Neutrophil (primary cell): ENCODE measurements at regions not wholly inside any gene's neighbourhood (a gene's known extent, or its start where the extent isn't known, plus 50 kb on each side); places are given as distances from the start of the nearest gene placed in this dataset.
"Not testable (repeated sequence)": the region's sequence is repeated elsewhere in the genome, so short reads cannot be mapped to it uniquely, and the experiment has no call there.

Experiments used
- H3K27ac ChIP-seq: fragments of 200-600 bp; sonication (generic); 2 replicates; pipeline ENCODE4 v1.5.1; 2016; ENCODE audit warnings: mild to moderate bottlenecking, moderate library complexity
- H3K27me3 ChIP-seq: fragments of 200-600 bp; sonication (generic); 2 replicates; pipeline ENCODE4 v1.6.0; 2016; ENCODE audit warnings: mild to moderate bottlenecking
- H3K36me3 ChIP-seq: fragments of 200-600 bp; sonication (generic); 2 replicates; pipeline ENCODE4 v1.5.1; 2017
- H3K4me1 ChIP-seq, 2 experiments: fragments of 200-600 bp in 1 of 2; sonication (generic) in 1 of 2; 1 replicate in 1 of 2; 2 replicates in 1 of 2; pipeline versions ENCODE4 v1.5.1 to v1.6.1; 2013 to 2016; ENCODE audit warnings: low read depth in 1 of 2, low read length in 1 of 2, mild to moderate bottlenecking in 1 of 2, moderate library complexity in 1 of 2; ENCODE audit not compliant: control insufficient read depth in 1 of 2, insufficient read depth in 1 of 2
- H3K4me3 ChIP-seq, 2 experiments: fragments of 200-600 bp in 1 of 2; sonication (generic) in 1 of 2; 1 replicate in 1 of 2; 2 replicates in 1 of 2; pipeline ENCODE4 v1.5.1; 2013 to 2016; ENCODE audit warnings: low read depth in 1 of 2, low read length in 1 of 2, mild to moderate bottlenecking in 1 of 2, moderate library complexity in 1 of 2
- H3K9me3 ChIP-seq: fragments of 200-600 bp; sonication (generic); 2 replicates; pipeline ENCODE4 v1.5.1; 2016
- TF ChIP-seq, protein P1 (sequence below): fragments of 200-600 bp; sonication (generic); IDR thresholded peaks from 2 replicates; pipeline ENCODE4 v1.5.1; 2016; ENCODE audit warnings: antibody characterized with exemption

DNA sequence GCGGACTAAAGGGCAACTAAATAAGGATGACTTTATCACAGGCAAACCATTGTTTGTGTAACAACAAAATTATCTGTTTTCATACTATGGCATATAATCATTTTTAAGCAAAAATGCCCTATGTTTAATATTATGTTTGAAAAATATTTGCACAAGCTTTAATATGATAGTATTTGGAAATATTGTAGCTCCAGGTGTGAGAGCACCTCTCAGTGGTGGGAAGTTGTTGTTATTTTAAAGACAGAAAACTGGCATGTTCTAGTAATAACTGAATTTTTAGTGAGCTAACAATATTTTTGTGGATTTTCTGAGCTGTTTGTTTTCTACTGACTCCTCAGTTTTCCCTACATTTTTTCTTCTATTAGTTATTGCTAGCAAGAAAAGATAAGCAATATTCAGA, 578.8 kb downstream of the KCNT2 start:
- H3K27ac ChIP-seq = no peak overlapping the region
- no peaks in the 10 kb centered on the region for H3K27me3 ChIP-seq
- TF ChIP-seq, protein P1, sequence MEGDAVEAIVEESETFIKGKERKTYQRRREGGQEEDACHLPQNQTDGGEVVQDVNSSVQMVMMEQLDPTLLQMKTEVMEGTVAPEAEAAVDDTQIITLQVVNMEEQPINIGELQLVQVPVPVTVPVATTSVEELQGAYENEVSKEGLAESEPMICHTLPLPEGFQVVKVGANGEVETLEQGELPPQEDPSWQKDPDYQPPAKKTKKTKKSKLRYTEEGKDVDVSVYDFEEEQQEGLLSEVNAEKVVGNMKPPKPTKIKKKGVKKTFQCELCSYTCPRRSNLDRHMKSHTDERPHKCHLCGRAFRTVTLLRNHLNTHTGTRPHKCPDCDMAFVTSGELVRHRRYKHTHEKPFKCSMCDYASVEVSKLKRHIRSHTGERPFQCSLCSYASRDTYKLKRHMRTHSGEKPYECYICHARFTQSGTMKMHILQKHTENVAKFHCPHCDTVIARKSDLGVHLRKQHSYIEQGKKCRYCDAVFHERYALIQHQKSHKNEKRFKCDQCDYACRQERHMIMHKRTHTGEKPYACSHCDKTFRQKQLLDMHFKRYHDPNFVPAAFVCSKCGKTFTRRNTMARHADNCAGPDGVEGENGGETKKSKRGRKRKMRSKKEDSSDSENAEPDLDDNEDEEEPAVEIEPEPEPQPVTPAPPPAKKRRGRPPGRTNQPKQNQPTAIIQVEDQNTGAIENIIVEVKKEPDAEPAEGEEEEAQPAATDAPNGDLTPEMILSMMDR = no peak
- no peak overlapping the region for H3K4me3 ChIP-seq
- no peaks in the 10 kb centered on the region for H3K9me3 ChIP-seq
- H3K4me1 ChIP-seq = no peaks in the 10 kb centered on the region
- no peaks in the 10 kb centered on the region for H3K36me3 ChIP-seq

DNA sequence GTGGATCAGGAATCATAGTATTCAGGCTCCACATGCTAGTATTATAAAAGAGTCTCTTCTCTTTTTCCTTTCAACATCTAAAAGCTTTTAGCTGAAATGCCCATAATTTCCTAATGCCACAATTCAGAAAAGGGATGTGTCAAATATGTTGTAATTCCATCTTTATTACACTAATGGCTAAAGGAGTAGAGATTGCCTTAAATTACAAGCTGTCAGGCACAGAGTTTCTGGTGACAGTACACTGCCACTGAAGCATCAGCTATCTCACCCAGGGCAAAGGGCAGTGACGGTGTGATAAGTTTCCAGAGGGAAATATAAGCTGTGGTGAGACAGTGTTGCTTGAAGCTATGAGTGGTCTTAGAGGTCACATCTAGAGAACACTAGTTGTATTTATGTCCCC, 581.1 kb downstream of the KCNT2 start:
- Histone ChIP-seq H3K36me3 (no peaks in the 10 kb centered on the region), H3K9me3 (no peaks in the 10 kb centered on the region), H3K4me3 (no peak overlapping the region), H3K4me1 (no peaks in the 10 kb centered on the region), H3K27ac (no peak overlapping the region), H3K27me3 (no peaks in the 10 kb centered on the region)
- TF ChIP-seq, protein P1 = no peak

- H3K4me1 ChIP-seq, H3K4me3 ChIP-seq, H3K9me3 ChIP-seq, H3K27ac ChIP-seq, H3K27me3 ChIP-seq, H3K36me3 ChIP-seq: not testable (repeated sequence)
Observed at GRCh38 chr1:196021174-196021573, 587.1 kb downstream of the KCNT2 start.

- no peaks in the 10 kb centered on the region for H3K27me3 ChIP-seq
- TF ChIP-seq, protein P1 = no peak
- H3K36me3 ChIP-seq = no peaks in the 10 kb centered on the region
- H3K4me3 ChIP-seq = no peak overlapping the region
- no peaks in the 10 kb centered on the region for H3K9me3 ChIP-seq
- no peak overlapping the region for H3K27ac ChIP-seq
- H3K4me1 ChIP-seq = no peaks in the 10 kb centered on the region
Observed at GRCh38 chr1:196009362-196009761, 598.9 kb downstream of the KCNT2 start.

DNA sequence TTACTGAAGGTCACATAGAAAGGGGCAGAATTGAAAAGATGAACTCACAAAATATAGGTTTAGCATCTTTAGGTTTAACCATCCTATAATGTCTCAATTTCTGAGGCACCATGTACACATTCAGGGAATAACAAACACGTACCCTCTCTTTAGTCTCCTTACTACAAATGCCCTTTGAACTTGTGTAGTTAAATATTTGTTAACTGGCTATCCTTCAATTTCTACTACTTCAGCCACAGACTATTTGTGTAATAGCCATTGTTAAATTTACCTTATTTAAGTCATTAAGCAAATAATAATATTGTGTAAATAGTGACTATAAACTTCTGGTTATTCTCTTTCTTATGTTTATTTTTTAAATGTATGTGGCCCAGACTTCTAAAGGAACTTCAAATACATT, 600.5 kb downstream of the KCNT2 start:
- H3K36me3 ChIP-seq = no peaks in the 10 kb centered on the region
- H3K9me3 ChIP-seq = no peaks in the 10 kb centered on the region
- H3K27ac ChIP-seq = no peak overlapping the region
- TF ChIP-seq, protein P1 = no peak
- no peaks in the 10 kb centered on the region for H3K27me3 ChIP-seq
- H3K4me1 ChIP-seq = no peaks in the 10 kb centered on the region
- H3K4me3 ChIP-seq = no peak overlapping the region

DNA sequence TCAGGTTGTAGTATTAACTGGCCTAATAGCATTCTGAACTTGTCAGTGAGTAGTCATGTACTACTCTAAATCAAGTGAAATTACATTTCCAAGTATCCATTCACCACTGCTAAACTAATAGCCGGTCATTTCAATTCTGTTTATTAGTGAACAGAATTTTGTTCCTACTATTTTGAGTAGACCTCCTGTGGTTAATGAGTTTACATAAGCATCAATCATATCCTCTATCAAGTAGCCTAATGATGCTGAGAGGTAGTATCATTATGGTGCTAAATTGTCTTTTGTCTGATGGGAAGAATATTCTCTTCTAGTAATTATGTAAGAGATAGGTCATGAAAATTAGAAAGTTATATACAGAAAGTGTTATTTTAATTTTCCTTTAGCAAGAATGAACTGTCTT, 602.8 kb downstream of the KCNT2 start:
- Histone ChIP-seq H3K36me3 (no peaks in the 10 kb centered on the region), H3K4me3 (no peak overlapping the region), H3K27me3 (no peaks in the 10 kb centered on the region), H3K9me3 (no peaks in the 10 kb centered on the region), H3K27ac (no peak overlapping the region), H3K4me1 (no peaks in the 10 kb centered on the region)
- TF ChIP-seq, protein P1 = no peak

DNA sequence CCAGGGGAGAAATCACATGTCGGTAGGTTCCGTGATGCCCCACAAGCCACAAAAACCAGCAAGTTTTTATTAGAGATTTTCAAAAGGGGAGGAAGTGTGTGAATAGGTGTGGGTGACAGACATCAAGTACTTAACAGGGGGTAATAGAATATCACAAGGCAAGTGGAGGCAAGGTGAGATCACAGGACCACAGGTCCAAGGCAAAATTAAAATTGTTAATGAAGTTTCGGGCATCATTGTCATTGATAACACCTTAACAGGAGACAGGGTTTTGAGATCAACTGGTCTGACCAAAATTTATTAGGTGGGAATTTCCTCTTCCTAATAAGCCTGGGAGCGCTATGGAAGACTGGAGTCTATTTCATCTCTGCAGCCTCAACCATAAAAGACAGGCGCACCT, 603.9 kb downstream of the KCNT2 start:
- not testable (repeated sequence) for H3K36me3 ChIP-seq, H3K4me3 ChIP-seq, H3K27ac ChIP-seq, H3K9me3 ChIP-seq, H3K27me3 ChIP-seq, H3K4me1 ChIP-seq
